SU-DHL-6 (cell line): ENCODE measurements at regions not wholly inside any gene's neighbourhood (a gene's known extent, or its start where the extent isn't known, plus 50 kb on each side); places are given as distances from the start of the nearest gene placed in this dataset.

ENCODE experiments used
- EZH2phosphoT487 ChIP-seq: fragments of 200-600 bp; sonication (generic), shearing (Covaris generic); conservative IDR thresholded peaks from 2 replicates; pipeline ENCODE4 v1.6.1; 2018; ENCODE audit warnings: mild to moderate bottlenecking, antibody characterized with exemption, low read length, moderate library complexity, mixed read lengths
- TF ChIP-seq, protein P1 (sequence below): fragments of 200-600 bp; sonication (generic); IDR thresholded peaks from one replicate; pipeline ENCODE4 v1.5.1; 2017; ENCODE audit warnings: antibody characterized with exemption, mild to moderate bottlenecking, low read length, moderate library complexity; ENCODE audit not compliant: insufficient read depth, poor library complexity, severe bottlenecking

DNA sequence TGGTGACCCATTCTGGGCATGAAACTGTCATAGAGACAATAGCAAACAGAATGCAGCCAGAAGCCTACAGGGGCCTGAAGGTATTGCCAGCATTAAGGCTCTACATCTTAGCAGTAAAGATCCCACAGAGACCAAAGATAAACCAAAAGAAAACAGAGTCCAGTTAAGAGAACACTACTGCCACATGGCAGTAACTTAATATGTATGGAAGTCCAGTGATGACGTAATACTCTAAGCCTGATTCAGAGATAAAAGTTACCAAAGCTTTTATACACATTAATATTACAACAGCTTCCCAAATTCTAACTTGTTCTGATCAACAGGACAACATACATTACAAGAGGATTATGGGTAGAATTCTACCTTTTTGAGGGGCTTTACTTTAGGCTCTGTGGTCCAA lies 371.5 kb downstream of the PRELID2 start:
- TF ChIP-seq, protein P1, sequence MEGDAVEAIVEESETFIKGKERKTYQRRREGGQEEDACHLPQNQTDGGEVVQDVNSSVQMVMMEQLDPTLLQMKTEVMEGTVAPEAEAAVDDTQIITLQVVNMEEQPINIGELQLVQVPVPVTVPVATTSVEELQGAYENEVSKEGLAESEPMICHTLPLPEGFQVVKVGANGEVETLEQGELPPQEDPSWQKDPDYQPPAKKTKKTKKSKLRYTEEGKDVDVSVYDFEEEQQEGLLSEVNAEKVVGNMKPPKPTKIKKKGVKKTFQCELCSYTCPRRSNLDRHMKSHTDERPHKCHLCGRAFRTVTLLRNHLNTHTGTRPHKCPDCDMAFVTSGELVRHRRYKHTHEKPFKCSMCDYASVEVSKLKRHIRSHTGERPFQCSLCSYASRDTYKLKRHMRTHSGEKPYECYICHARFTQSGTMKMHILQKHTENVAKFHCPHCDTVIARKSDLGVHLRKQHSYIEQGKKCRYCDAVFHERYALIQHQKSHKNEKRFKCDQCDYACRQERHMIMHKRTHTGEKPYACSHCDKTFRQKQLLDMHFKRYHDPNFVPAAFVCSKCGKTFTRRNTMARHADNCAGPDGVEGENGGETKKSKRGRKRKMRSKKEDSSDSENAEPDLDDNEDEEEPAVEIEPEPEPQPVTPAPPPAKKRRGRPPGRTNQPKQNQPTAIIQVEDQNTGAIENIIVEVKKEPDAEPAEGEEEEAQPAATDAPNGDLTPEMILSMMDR, result no peak
- TF ChIP-seq EZH2phosphoT487, result no peak
